NCI-H460 (cell line): ENCODE measurements at regions not wholly inside any gene's neighbourhood (a gene's known extent, or its start where the extent isn't known, plus 50 kb on each side); places are given as distances from the start of the nearest gene placed in this dataset.

ENCODE experiments used
- DNase-seq: peaks from one replicate; pipeline ENCODE4 v3.0.0-alpha.2; 2016; ENCODE audit warnings: low read depth; ENCODE audit errors: extremely low read depth

GRCh38 chr16:35363510-35363909 lies 1904.1 kb downstream of the TP53TG3F start:
- no peak for DNase-seq

GRCh38 chr16:35364263-35364662 lies 1904.9 kb downstream of the TP53TG3F start:
- no peak for DNase-seq

- no peak for DNase-seq
Measured at GRCh38 chr16:35365675-35366074, 1906.3 kb downstream of the TP53TG3F start.

GRCh38 chr16:35370617-35371016 lies 1911.2 kb downstream of the TP53TG3F start:
- no peak for DNase-seq

- DNase-seq, result no peak
Measured at GRCh38 chr16:35377142-35377541, 1917.7 kb downstream of the TP53TG3F start.

GRCh38 chr16:35386619-35387018 lies 1927.2 kb downstream of the TP53TG3F start:
- DNase-seq, result no peak

GRCh38 chr16:35391328-35391727 lies 1931.9 kb downstream of the TP53TG3F start:
- DNase-seq, result peak; percentile 8

GRCh38 chr16:35398180-35398579 lies 1938.8 kb downstream of the TP53TG3F start:
- no peak for DNase-seq

GRCh38 chr16:35399133-35399532 lies 1939.7 kb downstream of the TP53TG3F start:
- DNase-seq, result no peak

- DNase-seq, result no peak
Measured at GRCh38 chr16:35404273-35404672, 1944.9 kb downstream of the TP53TG3F start.

- no peak for DNase-seq
Measured at GRCh38 chr16:35405526-35405925, 1946.1 kb downstream of the TP53TG3F start.

- DNase-seq, result no peak
Measured at GRCh38 chr16:35409503-35409902, 1950.1 kb downstream of the TP53TG3F start.

GRCh38 chr16:35410438-35410837 lies 1951.0 kb downstream of the TP53TG3F start:
- DNase-seq, result no peak

GRCh38 chr16:35411156-35411555 lies 1951.7 kb downstream of the TP53TG3F start:
- no peak for DNase-seq

GRCh38 chr16:35414139-35414538 lies 1954.7 kb downstream of the TP53TG3F start:
- no peak for DNase-seq

GRCh38 chr16:35414563-35414962 lies 1955.2 kb downstream of the TP53TG3F start:
- DNase-seq, result no peak

GRCh38 chr16:35425270-35425669 lies 1965.9 kb downstream of the TP53TG3F start:
- DNase-seq, result no peak

- no peak for DNase-seq
Measured at GRCh38 chr16:35431829-35432663, 1972.6 kb downstream of the TP53TG3F start.

GRCh38 chr16:35440875-35441274 lies 1981.5 kb downstream of the TP53TG3F start:
- DNase-seq, result no peak

GRCh38 chr16:35447010-35447558 lies 1987.7 kb downstream of the TP53TG3F start:
- no peak for DNase-seq

GRCh38 chr16:35449663-35450062 lies 1990.3 kb downstream of the TP53TG3F start:
- no peak for DNase-seq

GRCh38 chr16:35450648-35451047 lies 1991.2 kb downstream of the TP53TG3F start:
- DNase-seq, result no peak
